ENCODE measurements at regions not wholly inside any gene's neighbourhood (a gene's known extent, or its start where the extent isn't known, plus 50 kb on each side); places are given as distances from the start of the nearest gene placed in this dataset.

DNA sequence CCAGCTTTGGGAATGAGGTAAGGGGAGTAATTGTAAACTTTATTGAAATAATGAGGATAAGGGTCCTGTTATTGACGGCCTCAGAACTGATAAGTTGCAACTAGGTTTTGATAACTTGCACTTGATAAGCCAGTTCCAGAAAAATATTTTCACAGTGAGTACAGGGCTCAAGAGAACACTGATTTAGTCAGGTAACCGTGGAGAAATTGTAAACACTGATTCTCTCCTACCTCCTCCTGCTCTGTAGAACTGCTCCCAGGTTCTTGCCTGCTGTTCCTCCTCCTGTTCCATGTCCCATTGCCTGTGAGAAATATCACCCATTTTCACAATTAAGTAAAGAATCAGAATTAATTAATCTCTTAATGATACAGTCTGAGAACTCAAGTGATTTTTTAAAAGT, 55.0 kb upstream of the CXXC4 start:
- H3K27me3 ChIP-seq (ENCODE audit: insufficient read depth, low read length), result no peaks in the 10 kb centered on the region
- no peaks in the 10 kb centered on the region for H3F3A ChIP-seq (ENCODE audit: insufficient read depth, low read length)

DNA sequence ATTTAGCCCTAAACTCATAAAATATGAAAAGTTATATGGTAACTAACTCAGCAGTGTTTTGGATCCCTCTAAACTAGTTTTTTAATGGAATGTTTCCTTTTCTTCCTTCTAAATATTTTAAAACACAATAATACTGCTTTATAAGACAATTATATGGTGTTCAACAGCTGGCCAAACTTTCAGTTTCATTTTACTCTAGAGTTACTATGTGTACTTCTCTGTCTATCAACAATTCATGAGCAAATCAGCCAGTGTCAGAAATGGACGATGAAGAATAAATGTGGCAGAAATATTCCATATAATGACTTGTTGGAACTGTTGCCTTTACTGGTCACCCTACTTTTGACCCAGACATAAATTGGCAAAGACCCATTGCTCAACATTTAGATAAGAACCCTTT, 64.8 kb upstream of the CXXC4 start:
- Histone ChIP-seq H3K79me2 (ENCODE audit: insufficient read depth, low read length) (no peaks in the 10 kb centered on the region), H4K20me1 (ENCODE audit: insufficient read depth, low read length) (no peaks in the 10 kb centered on the region), H3K27ac (ENCODE audit: low read depth, low read length, poor library complexity, severe bottlenecking) (no peak overlapping the region), H3K4me3 (ENCODE audit: low read depth, low read length, poor library complexity, severe bottlenecking) (no peak overlapping the region), H3K27me3 (ENCODE audit: insufficient read depth, low read length) (no peaks in the 10 kb centered on the region), H3K9ac (ENCODE audit: low read length) (no peak overlapping the region), H3K4me1 (ENCODE audit: insufficient read depth, low read length, severe bottlenecking) (no peaks in the 10 kb centered on the region), H2AFZ (ENCODE audit: low read length) (peak overlapping the region; percentile 76; the same call in 1 of the 2 replicates), H3F3A (ENCODE audit: insufficient read depth, low read length) (no peaks in the 10 kb centered on the region), H3K36me3 (ENCODE audit: insufficient read depth, low read length) (no peaks in the 10 kb centered on the region), H3K4me2 (ENCODE audit: low read length) (0 out of 2 replicates have a peak overlapping the region, but pooled peaks have one; percentile 8), H3K9me3 (ENCODE audit: low read length) (no peaks in the 10 kb centered on the region), H3K9me2 (ENCODE audit: low read depth, low read length) (no peaks in the 10 kb centered on the region)
- TF ChIP-seq, protein P1, sequence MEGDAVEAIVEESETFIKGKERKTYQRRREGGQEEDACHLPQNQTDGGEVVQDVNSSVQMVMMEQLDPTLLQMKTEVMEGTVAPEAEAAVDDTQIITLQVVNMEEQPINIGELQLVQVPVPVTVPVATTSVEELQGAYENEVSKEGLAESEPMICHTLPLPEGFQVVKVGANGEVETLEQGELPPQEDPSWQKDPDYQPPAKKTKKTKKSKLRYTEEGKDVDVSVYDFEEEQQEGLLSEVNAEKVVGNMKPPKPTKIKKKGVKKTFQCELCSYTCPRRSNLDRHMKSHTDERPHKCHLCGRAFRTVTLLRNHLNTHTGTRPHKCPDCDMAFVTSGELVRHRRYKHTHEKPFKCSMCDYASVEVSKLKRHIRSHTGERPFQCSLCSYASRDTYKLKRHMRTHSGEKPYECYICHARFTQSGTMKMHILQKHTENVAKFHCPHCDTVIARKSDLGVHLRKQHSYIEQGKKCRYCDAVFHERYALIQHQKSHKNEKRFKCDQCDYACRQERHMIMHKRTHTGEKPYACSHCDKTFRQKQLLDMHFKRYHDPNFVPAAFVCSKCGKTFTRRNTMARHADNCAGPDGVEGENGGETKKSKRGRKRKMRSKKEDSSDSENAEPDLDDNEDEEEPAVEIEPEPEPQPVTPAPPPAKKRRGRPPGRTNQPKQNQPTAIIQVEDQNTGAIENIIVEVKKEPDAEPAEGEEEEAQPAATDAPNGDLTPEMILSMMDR (IDR thresholded peaks at IDR 0.05; ENCODE audit: low read length), result no peak
- no peak for TF ChIP-seq EZH2 (IDR thresholded peaks at IDR 0.05; ENCODE audit: borderline replicate concordance, low read length)

More for the DNA sequence above, 55.0 kb upstream of the CXXC4 start:
- Histone ChIP-seq H3K4me3 (ENCODE audit: low read depth, low read length, poor library complexity, severe bottlenecking) (no peak overlapping the region), H4K20me1 (ENCODE audit: insufficient read depth, low read length) (no peaks in the 10 kb centered on the region), H2AFZ (ENCODE audit: low read length) (no peak overlapping the region), H3K4me1 (ENCODE audit: insufficient read depth, low read length, severe bottlenecking) (no peaks in the 10 kb centered on the region), H3K4me2 (ENCODE audit: low read length) (no peak overlapping the region), H3K27ac (ENCODE audit: low read depth, low read length, poor library complexity, severe bottlenecking) (no peak overlapping the region), H3K79me2 (ENCODE audit: insufficient read depth, low read length) (no peaks in the 10 kb centered on the region), H3K9me2 (ENCODE audit: low read depth, low read length) (no peaks in the 10 kb centered on the region), H3K9me3 (ENCODE audit: low read length) (no peaks in the 10 kb centered on the region), H3K36me3 (ENCODE audit: insufficient read depth, low read length) (no peaks in the 10 kb centered on the region), H3K9ac (ENCODE audit: low read length) (no peak overlapping the region)
- no peak for TF ChIP-seq EZH2 (IDR thresholded peaks at IDR 0.05; ENCODE audit: borderline replicate concordance, low read length)
- TF ChIP-seq, protein P1 (IDR thresholded peaks at IDR 0.05; ENCODE audit: low read length), result no peak

DNA sequence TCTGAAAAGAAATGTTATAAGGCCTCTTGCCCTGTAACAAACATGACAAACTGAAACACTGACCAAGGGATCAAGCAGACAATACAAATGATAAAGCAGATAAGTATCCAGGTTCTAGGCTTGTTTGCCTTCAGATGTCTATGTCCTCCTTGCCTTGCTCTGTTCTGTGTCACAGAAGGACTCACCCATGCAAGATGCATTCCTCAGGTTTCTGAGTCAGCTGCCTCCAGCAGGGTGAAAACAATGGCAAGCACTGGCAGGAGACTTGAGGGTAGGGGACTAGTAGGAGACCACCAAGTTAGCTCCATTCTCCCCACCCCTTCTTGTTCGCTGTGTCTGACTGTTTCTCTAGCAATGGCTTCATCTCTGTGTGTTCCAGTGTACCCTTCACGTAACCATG, 76.6 kb upstream of the CXXC4 start:
- no peak overlapping the region for H3K9ac ChIP-seq (ENCODE audit: low read length)
- no peak overlapping the region for H3K27ac ChIP-seq (ENCODE audit: low read depth, low read length, poor library complexity, severe bottlenecking)
- H3F3A ChIP-seq (ENCODE audit: insufficient read depth, low read length), result no peaks in the 10 kb centered on the region

More for the DNA sequence above, 76.6 kb upstream of the CXXC4 start:
- H4K20me1 ChIP-seq (ENCODE audit: insufficient read depth, low read length), result no peaks in the 10 kb centered on the region
- TF ChIP-seq, protein P1 (IDR thresholded peaks at IDR 0.05; ENCODE audit: low read length), result no peak
- no peak for TF ChIP-seq EZH2 (IDR thresholded peaks at IDR 0.05; ENCODE audit: borderline replicate concordance, low read length)
- peaks cover 6% of the 10 kb centered on the region for H3K4me1 ChIP-seq (ENCODE audit: insufficient read depth, low read length, severe bottlenecking)
- H3K9me2 ChIP-seq (ENCODE audit: low read depth, low read length), result no peaks in the 10 kb centered on the region
- H3K79me2 ChIP-seq (ENCODE audit: insufficient read depth, low read length), result no peaks in the 10 kb centered on the region
- H3K4me3 ChIP-seq (ENCODE audit: low read depth, low read length, poor library complexity, severe bottlenecking), result no peak overlapping the region
- H3K27me3 ChIP-seq (ENCODE audit: insufficient read depth, low read length), result no peaks in the 10 kb centered on the region
- H3K36me3 ChIP-seq (ENCODE audit: insufficient read depth, low read length), result no peaks in the 10 kb centered on the region
- no peak overlapping the region for H2AFZ ChIP-seq (ENCODE audit: low read length)
- H3K9me3 ChIP-seq (ENCODE audit: low read length), result no peaks in the 10 kb centered on the region
- H3K4me2 ChIP-seq (ENCODE audit: low read length), result no peak overlapping the region
